ENCODE measurements at regions not wholly inside any gene's neighbourhood (a gene's known extent, or its start where the extent isn't known, plus 50 kb on each side); places are given as distances from the start of the nearest gene placed in this dataset.
"Not testable (repeated sequence)": the region's sequence is repeated elsewhere in the genome, so short reads cannot be mapped to it uniquely, and the experiment has no call there.

DNA sequence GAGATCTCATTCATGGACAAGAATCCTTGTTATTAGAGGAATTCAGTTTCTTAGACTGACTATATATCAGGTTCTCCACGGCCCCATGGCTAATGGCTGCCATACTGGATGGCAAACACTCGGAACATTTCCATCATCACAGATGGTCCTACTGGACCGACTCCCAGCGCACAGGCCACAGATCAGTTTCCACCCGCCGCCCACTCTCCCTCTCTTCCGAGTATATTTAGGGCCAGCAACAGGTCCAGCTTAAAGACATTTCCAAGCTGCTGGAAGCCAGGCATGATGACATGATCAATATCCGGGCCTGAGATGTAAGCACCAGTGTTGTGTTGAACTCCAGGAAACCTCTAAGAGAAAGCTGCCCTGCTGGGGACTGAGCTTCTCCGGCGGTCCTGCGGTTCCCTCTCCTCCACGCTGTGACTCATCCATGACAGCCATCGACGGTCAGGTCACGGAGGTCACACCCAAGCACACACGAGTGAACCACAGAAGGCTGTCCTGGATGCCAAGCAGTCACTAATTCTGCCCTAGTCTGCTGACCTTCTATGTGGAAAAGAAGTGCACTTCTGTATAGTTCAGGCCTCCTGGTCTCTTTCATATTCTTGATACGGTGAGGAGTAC, 64.4 kb upstream of the LPCAT1 start:
- H3K9me3 ChIP-seq (ENCODE audit: control insufficient read depth in 2 of 2, insufficient read depth in 1 of 2, low read depth in 1 of 2, low read length in 1 of 2); H3K36me3 ChIP-seq (ENCODE audit: control insufficient read depth in 2 of 2, insufficient read depth in 2 of 2, low read length in 1 of 2); H3K4me3 ChIP-seq (ENCODE audit: low read depth in 1 of 2, low read length in 2 of 2); H3K4me1 ChIP-seq (ENCODE audit: control insufficient read depth in 2 of 2, insufficient read depth in 2 of 2, low read length in 1 of 2); H3K27ac ChIP-seq (ENCODE audit: low read depth in 2 of 2, low read length in 1 of 2); H3K27me3 ChIP-seq (ENCODE audit: control insufficient read depth in 1 of 2, insufficient read depth in 2 of 2, low read length in 2 of 2): not testable (repeated sequence)
- 93 to 94% methylated on average over 17 of the region's 17 CpGs for WGBS, 2 donors

DNA sequence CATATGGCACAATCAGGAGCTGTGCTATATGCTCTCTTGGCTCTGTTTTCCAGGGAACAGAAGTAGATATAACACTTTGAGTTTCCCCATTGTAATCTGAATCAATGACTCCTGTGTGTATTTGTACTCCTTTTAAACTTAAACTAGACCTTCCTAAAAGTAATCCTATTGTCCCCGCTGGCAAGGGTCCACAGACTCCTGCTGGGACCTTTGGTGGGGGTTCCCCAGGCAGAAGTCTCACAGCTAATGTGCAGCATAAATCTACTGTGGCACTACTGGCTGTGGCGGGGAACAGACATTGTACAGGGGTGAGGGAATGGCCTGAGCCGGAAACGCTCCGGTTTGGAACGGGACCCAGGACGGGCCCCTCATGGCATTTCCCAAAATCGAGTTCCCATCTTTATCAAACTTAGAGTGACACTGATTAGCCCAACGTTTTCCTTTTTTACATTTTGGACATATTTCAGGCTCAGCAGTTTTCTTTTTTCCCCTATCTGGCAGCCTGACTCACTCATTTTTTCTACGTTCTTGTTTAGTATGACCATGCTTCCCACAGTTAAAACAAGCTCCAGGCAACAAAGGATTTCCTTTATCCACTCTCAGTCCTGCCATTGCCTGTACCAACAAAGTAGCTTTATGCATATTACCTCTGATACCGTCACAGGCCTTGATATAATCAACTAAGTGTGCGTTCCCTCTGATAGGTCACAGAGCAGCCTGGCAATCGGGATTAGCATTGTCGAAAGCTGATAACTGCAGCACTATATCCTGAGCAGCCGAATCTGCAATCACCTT, 59.5 kb upstream of the LPCAT1 start:
- not testable (repeated sequence) for H3K36me3 ChIP-seq (ENCODE audit: control insufficient read depth in 2 of 2, insufficient read depth in 2 of 2, low read length in 1 of 2); H3K27me3 ChIP-seq (ENCODE audit: control insufficient read depth in 1 of 2, insufficient read depth in 2 of 2, low read length in 2 of 2); H3K9me3 ChIP-seq (ENCODE audit: control insufficient read depth in 2 of 2, insufficient read depth in 1 of 2, low read depth in 1 of 2, low read length in 1 of 2); H3K4me3 ChIP-seq (ENCODE audit: low read depth in 1 of 2, low read length in 2 of 2); H3K27ac ChIP-seq (ENCODE audit: low read depth in 2 of 2, low read length in 1 of 2); H3K4me1 ChIP-seq (ENCODE audit: control insufficient read depth in 2 of 2, insufficient read depth in 2 of 2, low read length in 1 of 2)
- 83 to 89% methylated on average over 15 of the region's 15 CpGs for WGBS, 2 donors

DNA sequence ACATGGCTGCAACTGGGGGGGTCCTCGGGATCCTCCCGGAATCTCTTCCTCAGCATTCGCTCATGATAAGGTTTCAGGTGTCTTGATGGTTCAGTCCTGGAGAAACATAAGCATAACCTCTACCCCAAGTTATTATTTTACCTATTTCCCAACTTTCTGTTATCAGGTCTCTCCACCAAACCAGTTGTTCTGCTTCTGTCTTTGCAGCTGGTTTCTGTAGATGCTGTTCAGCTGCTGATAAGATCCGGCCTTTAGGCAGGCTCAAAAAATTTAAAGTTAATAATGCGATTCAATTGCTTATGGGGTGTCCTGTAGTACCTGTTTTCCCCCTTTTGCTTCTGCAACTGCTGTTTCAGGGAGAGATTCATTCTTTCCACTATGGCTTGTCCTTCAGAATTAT, 55.6 kb upstream of the LPCAT1 start:
- 93 to 97% methylated on average over 5 of the region's 5 CpGs for WGBS, 2 donors
- not testable (repeated sequence) for H3K9me3 ChIP-seq (ENCODE audit: control insufficient read depth in 2 of 2, insufficient read depth in 1 of 2, low read depth in 1 of 2, low read length in 1 of 2); H3K27ac ChIP-seq (ENCODE audit: low read depth in 2 of 2, low read length in 1 of 2); H3K27me3 ChIP-seq (ENCODE audit: control insufficient read depth in 1 of 2, insufficient read depth in 2 of 2, low read length in 2 of 2); H3K4me3 ChIP-seq (ENCODE audit: low read depth in 1 of 2, low read length in 2 of 2); H3K4me1 ChIP-seq (ENCODE audit: control insufficient read depth in 2 of 2, insufficient read depth in 2 of 2, low read length in 1 of 2); H3K36me3 ChIP-seq (ENCODE audit: control insufficient read depth in 2 of 2, insufficient read depth in 2 of 2, low read length in 1 of 2)

DNA sequence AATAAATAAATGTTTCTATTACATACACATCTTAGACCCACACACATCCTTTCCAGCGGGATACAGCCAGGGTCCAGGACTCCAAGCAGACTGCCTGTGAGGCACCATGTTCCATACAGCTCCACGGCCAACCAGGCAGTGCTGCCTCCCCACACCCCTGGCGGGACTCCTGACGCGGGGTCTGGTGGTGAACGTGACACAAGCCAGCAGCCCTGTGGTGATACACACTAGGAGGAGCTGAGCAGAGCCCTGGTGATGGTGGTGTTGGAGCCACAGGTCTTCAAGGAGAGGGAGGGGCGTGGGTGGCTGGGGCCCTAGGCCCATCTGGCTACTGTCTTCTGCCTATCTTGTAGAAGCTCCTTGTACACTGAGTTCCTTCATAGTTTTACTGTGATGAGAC, 53.1 kb upstream of the LPCAT1 start:
- H3K9me3 ChIP-seq (ENCODE audit: control insufficient read depth in 2 of 2, insufficient read depth in 1 of 2, low read depth in 1 of 2, low read length in 1 of 2); H3K4me1 ChIP-seq (ENCODE audit: control insufficient read depth in 2 of 2, insufficient read depth in 2 of 2, low read length in 1 of 2); H3K27me3 ChIP-seq (ENCODE audit: control insufficient read depth in 1 of 2, insufficient read depth in 2 of 2, low read length in 2 of 2); H3K4me3 ChIP-seq (ENCODE audit: low read depth in 1 of 2, low read length in 2 of 2); H3K36me3 ChIP-seq (ENCODE audit: control insufficient read depth in 2 of 2, insufficient read depth in 2 of 2, low read length in 1 of 2); H3K27ac ChIP-seq (ENCODE audit: low read depth in 2 of 2, low read length in 1 of 2): not testable (repeated sequence)
- 91 to 92% methylated on average over 7 of the region's 7 CpGs for WGBS, 2 donors

DNA sequence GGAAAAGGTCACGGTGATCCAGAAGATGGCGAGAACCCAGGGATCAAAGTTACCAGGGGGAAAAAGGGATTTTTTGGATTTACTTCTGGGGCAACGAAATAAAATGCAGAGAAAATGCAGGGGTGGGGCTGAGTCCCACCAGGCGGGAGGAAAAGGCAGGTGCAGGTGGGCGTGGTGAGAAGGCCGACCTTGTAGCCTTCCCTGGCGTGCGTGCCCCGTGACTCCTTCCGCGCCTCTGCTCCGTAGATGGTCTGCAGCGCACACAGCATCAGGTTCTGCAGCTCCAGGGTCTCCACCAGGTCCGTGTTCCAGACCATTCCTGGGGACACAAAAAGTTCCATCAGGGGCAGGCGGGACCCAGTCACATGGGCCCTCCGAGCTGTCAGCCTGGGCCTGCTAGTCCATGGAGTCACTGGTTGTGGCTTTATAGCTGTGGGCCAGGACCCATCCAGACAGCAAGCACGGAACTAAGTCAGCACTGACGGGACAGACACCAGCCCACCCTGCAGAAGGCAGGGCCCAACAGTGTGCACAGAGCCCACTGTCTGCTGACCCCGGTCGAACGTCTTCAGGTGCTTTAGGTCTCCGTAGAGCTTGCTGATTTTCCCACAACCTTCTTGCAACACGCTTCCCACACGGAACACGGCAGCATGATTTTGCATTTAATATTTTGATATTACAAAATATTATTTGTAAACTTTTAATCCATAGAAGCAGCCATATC, 52.4 kb upstream of the LPCAT1 start:
- not testable (repeated sequence) for H3K27ac ChIP-seq (ENCODE audit: low read depth in 2 of 2, low read length in 1 of 2); H3K9me3 ChIP-seq (ENCODE audit: control insufficient read depth in 2 of 2, insufficient read depth in 1 of 2, low read depth in 1 of 2, low read length in 1 of 2); H3K4me1 ChIP-seq (ENCODE audit: control insufficient read depth in 2 of 2, insufficient read depth in 2 of 2, low read length in 1 of 2); H3K4me3 ChIP-seq (ENCODE audit: low read depth in 1 of 2, low read length in 2 of 2); H3K27me3 ChIP-seq (ENCODE audit: control insufficient read depth in 1 of 2, insufficient read depth in 2 of 2, low read length in 2 of 2); H3K36me3 ChIP-seq (ENCODE audit: control insufficient read depth in 2 of 2, insufficient read depth in 2 of 2, low read length in 1 of 2)
- WGBS, 2 donors: 94% methylated on average over 22 to 23 of the region's 25 CpGs

DNA sequence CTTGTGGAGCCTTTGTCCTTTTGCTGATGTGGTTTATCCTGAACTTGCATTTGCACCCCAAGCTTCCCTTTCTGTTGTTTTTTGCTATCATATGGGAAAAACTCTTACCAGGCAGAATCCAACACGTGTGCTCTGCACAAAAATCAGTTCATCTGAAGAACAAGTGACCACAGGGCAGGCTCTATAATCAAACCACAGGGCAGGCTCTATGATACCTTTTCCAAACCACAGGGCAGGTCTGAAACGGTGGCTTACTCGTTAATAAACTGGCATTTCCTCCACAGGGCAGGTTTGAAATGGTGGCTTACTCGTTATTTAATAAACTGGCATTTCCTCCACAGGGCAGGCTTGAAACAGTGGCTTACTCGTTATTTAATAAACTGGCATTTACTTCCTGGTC, 51.7 kb upstream of the LPCAT1 start:
- not testable (repeated sequence) for H3K36me3 ChIP-seq (ENCODE audit: control insufficient read depth in 2 of 2, insufficient read depth in 2 of 2, low read length in 1 of 2); H3K27me3 ChIP-seq (ENCODE audit: control insufficient read depth in 1 of 2, insufficient read depth in 2 of 2, low read length in 2 of 2); H3K27ac ChIP-seq (ENCODE audit: low read depth in 2 of 2, low read length in 1 of 2); H3K4me3 ChIP-seq (ENCODE audit: low read depth in 1 of 2, low read length in 2 of 2); H3K9me3 ChIP-seq (ENCODE audit: control insufficient read depth in 2 of 2, insufficient read depth in 1 of 2, low read depth in 1 of 2, low read length in 1 of 2); H3K4me1 ChIP-seq (ENCODE audit: control insufficient read depth in 2 of 2, insufficient read depth in 2 of 2, low read length in 1 of 2)
- 57 to 59% methylated on average over 5 of the region's 5 CpGs for WGBS, 2 donors

DNA sequence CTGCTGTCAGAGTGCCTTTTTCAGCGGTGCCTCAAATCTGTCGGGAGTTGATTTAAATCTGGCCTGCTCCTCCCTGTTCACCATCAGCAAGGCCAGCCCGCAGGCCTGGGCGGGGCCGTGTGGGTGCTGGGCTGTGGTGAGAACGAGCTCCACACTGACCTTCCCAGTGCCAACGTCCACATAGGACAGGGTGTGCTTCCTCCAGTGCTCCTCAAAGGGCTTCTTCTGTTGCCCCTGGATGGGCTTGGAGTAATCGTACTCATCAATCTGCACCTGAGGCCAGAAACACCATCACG, 50.2 kb upstream of the LPCAT1 start:
- not testable (repeated sequence) for H3K36me3 ChIP-seq (ENCODE audit: control insufficient read depth in 2 of 2, insufficient read depth in 2 of 2, low read length in 1 of 2); H3K9me3 ChIP-seq (ENCODE audit: control insufficient read depth in 2 of 2, insufficient read depth in 1 of 2, low read depth in 1 of 2, low read length in 1 of 2); H3K4me3 ChIP-seq (ENCODE audit: low read depth in 1 of 2, low read length in 2 of 2); H3K4me1 ChIP-seq (ENCODE audit: control insufficient read depth in 2 of 2, insufficient read depth in 2 of 2, low read length in 1 of 2); H3K27me3 ChIP-seq (ENCODE audit: control insufficient read depth in 1 of 2, insufficient read depth in 2 of 2, low read length in 2 of 2); H3K27ac ChIP-seq (ENCODE audit: low read depth in 2 of 2, low read length in 1 of 2)
- 82 to 87% methylated on average over 7 to 8 of the region's 9 CpGs for WGBS, 2 donors

DNA sequence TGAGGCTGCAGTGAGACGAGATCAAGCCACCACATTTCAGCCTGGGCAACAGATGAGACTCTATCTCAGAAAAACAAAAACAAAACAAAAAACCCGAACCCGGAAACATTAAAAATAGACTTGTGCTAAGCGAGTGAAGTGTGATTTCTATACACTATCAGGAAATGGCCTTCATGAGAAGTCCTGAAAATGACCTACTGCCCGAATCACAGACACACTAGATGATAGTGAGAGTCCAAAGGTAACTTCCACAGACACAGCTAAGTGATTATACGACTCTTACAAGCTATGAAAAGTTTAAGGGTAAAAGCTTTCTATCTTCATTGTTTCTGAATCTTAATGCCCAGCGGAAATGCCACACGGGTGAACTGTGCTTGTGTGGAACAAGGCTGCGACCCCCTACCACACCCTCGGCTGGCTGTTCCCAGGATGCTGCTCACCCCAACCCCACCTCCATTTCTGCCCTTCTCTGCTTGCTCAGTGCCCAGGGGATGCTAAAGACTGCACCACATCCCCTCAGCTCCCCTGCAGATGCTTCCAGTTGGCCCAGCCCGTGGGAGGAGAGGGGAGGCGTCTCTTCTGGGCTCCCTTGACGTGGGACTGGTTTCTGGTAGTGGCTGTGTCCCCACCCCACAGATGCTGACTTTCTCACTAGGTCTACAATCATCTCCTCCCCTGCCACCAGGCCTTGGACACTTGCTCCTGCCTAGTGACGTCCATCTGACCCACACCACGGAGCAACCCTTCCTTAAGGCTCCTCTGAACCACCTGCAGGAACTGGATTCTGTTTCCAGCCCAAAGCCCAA, 49.7 kb upstream of the LPCAT1 start:
- not testable (repeated sequence) for H3K9me3 ChIP-seq (ENCODE audit: control insufficient read depth in 2 of 2, insufficient read depth in 1 of 2, low read depth in 1 of 2, low read length in 1 of 2); H3K4me1 ChIP-seq (ENCODE audit: control insufficient read depth in 2 of 2, insufficient read depth in 2 of 2, low read length in 1 of 2); H3K4me3 ChIP-seq (ENCODE audit: low read depth in 1 of 2, low read length in 2 of 2); H3K27me3 ChIP-seq (ENCODE audit: control insufficient read depth in 1 of 2, insufficient read depth in 2 of 2, low read length in 2 of 2); H3K36me3 ChIP-seq (ENCODE audit: control insufficient read depth in 2 of 2, insufficient read depth in 2 of 2, low read length in 1 of 2); H3K27ac ChIP-seq (ENCODE audit: low read depth in 2 of 2, low read length in 1 of 2)
- 86 to 93% methylated on average over 15 of the region's 15 CpGs for WGBS, 2 donors

Data from esophagus (tissue), 2 donors.